Mammary epithelial cell (primary cell): ENCODE measurements at regions not wholly inside any gene's neighbourhood (a gene's known extent, or its start where the extent isn't known, plus 50 kb on each side); places are given as distances from the start of the nearest gene placed in this dataset.

ENCODE experiments used
- EZH2 ChIP-seq: IDR thresholded peaks from 2 replicates; pipeline ENCODE4 v1.6.1; 2012; ENCODE audit warnings: low read length, inconsistent platforms, borderline replicate concordance
- TF ChIP-seq, protein P1 (sequence below), 2 donors: IDR thresholded peaks in 1 of 2; conservative IDR thresholded peaks in 1 of 2; 2 replicates each; pipeline ENCODE4 v1.5.1; 2011 to 2012; ENCODE audit warnings: inconsistent platforms in 2 of 2, low read length in 2 of 2, mild to moderate bottlenecking in 2 of 2, control low read depth in 1 of 2, low read depth in 1 of 2; ENCODE audit not compliant: insufficient read depth in 1 of 2; ENCODE audit errors: extremely low read depth in 1 of 2

DNA sequence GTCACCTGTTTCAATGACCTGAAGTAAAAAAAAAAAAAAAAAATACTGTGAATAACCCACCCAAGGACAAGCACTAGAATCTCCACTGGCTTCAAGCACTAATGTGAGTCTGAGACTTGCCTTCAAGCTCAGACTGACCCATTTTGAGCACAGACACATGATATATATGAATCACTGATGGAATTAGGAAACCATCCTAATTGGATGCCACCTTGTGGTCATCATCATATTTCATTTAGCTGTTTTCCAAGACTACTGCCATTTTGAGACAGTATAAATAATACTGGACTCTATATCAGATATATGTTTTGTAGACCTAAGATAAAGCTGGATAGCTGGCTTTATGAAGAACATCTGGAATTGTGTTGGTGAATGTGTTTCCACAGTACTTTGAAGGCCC lies 1232.0 kb downstream of the KCNT2 start:
- TF ChIP-seq, protein P1, sequence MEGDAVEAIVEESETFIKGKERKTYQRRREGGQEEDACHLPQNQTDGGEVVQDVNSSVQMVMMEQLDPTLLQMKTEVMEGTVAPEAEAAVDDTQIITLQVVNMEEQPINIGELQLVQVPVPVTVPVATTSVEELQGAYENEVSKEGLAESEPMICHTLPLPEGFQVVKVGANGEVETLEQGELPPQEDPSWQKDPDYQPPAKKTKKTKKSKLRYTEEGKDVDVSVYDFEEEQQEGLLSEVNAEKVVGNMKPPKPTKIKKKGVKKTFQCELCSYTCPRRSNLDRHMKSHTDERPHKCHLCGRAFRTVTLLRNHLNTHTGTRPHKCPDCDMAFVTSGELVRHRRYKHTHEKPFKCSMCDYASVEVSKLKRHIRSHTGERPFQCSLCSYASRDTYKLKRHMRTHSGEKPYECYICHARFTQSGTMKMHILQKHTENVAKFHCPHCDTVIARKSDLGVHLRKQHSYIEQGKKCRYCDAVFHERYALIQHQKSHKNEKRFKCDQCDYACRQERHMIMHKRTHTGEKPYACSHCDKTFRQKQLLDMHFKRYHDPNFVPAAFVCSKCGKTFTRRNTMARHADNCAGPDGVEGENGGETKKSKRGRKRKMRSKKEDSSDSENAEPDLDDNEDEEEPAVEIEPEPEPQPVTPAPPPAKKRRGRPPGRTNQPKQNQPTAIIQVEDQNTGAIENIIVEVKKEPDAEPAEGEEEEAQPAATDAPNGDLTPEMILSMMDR (conservative IDR thresholded peaks at IDR 0.05 in 1 of 2, IDR thresholded peaks at IDR 0.05 in 1 of 2; ENCODE audit: extremely low read depth in 1 of 2, insufficient read depth in 1 of 2, low read depth in 1 of 2, low read length in 2 of 2): peak; percentile 6 to 13
- no peak for TF ChIP-seq EZH2
